Glutamatergic neuron (in vitro differentiated cells): ENCODE measurements at regions not wholly inside any gene's neighbourhood (a gene's known extent, or its start where the extent isn't known, plus 50 kb on each side); places are given as distances from the start of the nearest gene placed in this dataset.

ENCODE experiments used
- DNase-seq: peaks from one replicate; pipeline ENCODE4 v3.0.0; 2022
- H3K27ac Mint-ChIP-seq: one replicate; pipeline ENCODE4 v1.8.0; 2020; ENCODE audit warnings: mild to moderate bottlenecking, mixed read lengths, inconsistent platforms; ENCODE audit not compliant: unreplicated experiment
- H3K27me3 Mint-ChIP-seq: one replicate; pipeline ENCODE4 v1.8.0; 2020; ENCODE audit warnings: mild to moderate bottlenecking, moderate library complexity, mixed read lengths, inconsistent platforms; ENCODE audit not compliant: unreplicated experiment
- H3K36me3 Mint-ChIP-seq: one replicate; pipeline ENCODE4 v1.8.0; 2020; ENCODE audit warnings: mild to moderate bottlenecking, mixed read lengths, inconsistent platforms; ENCODE audit not compliant: unreplicated experiment
- H3K4me1 Mint-ChIP-seq: one replicate; pipeline ENCODE4 v1.8.0; 2020; ENCODE audit warnings: mild to moderate bottlenecking, low read depth, mixed read lengths, inconsistent platforms; ENCODE audit not compliant: unreplicated experiment
- H3K4me3 Mint-ChIP-seq: one replicate; pipeline ENCODE4 v1.8.0; 2020; ENCODE audit warnings: mild to moderate bottlenecking, mixed read lengths, inconsistent platforms; ENCODE audit not compliant: unreplicated experiment
- H3K9me3 Mint-ChIP-seq: one replicate; pipeline ENCODE4 v1.8.0; 2020; ENCODE audit warnings: mild to moderate bottlenecking, moderate library complexity, mixed read lengths, inconsistent platforms; ENCODE audit not compliant: unreplicated experiment
- CTCF ChIP-seq: fragments of 200-600 bp; sonication (generic); IDR thresholded peaks from one replicate; pipeline ENCODE4 v1.5.0; 2021; ENCODE audit not compliant: partially characterized antibody, unreplicated experiment

- TF ChIP-seq CTCF, result no peak
- Mint-ChIP-seq H3K27ac (no peak overlapping the region), H3K4me1 (no peaks in the 10 kb centered on the region), H3K36me3 (no peaks in the 10 kb centered on the region), H3K9me3 (peaks cover 2% of the 10 kb centered on the region), H3K27me3 (peaks cover 3% of the 10 kb centered on the region), H3K4me3 (no peak overlapping the region)
- DNase-seq, result no peak
Measured at GRCh38 chr10:62740885-62741745, 63.4 kb upstream of the ADO start.

DNA sequence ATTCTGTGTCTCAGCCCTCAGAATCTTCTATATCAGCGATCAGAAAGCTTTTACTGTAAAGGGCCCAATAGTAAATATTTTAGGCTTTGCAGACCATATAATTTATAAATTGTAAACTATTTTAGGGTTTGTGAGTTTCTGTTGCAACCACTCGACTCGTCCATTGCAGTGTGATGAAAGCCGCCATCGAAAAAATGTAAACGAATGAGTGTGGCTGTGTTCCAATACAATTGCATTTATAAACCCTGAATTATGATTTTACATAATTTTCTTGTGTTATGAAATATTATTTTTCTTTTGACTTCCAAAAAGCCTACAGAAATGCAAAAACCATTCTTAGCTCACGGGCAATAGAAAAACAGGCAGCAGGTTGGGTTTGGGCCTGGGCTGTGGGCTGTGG, 62.5 kb upstream of the ADO start:
- H3K36me3 Mint-ChIP-seq, result no peaks in the 10 kb centered on the region
- H3K9me3 Mint-ChIP-seq, result peaks cover 2% of the 10 kb centered on the region
- H3K27me3 Mint-ChIP-seq, result peaks cover 3% of the 10 kb centered on the region
- no peak for DNase-seq
- no peaks in the 10 kb centered on the region for H3K4me1 Mint-ChIP-seq
- no peak for TF ChIP-seq CTCF
- no peak overlapping the region for H3K27ac Mint-ChIP-seq
- no peak overlapping the region for H3K4me3 Mint-ChIP-seq

DNA sequence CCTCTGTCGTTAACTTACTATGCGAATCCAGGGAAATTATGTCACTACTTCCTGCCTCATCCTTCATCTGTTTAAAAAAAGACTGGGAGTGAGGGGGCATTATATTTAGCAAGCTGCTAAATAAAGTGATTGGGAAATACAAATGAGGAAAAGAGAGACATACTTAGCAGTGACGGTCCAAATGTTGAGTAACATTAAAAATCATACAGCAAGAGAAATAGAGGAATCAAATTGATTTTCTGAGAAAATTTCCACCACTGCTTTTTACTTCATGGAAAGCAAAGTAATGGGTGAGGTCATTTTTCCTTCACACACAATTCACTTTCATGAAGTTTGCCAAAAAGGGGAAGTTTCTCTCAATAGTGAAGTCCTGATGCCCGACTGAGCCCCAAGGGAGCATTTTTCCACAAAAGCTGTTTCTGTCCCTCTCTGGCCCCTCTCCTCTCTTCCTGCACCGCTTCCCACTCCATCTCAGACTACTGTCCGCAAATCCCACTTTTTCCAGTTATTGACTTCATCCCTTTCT, 61.9 kb upstream of the ADO start:
- peaks cover 2% of the 10 kb centered on the region for H3K9me3 Mint-ChIP-seq
- H3K4me1 Mint-ChIP-seq, result no peaks in the 10 kb centered on the region
- no peak overlapping the region for H3K4me3 Mint-ChIP-seq
- H3K27me3 Mint-ChIP-seq, result peaks cover under 1% of the 10 kb centered on the region
- TF ChIP-seq CTCF, result no peak
- no peaks in the 10 kb centered on the region for H3K36me3 Mint-ChIP-seq
- no peak overlapping the region for H3K27ac Mint-ChIP-seq
- no peak for DNase-seq

GRCh38 chr10:62744136-62744535, 60.4 kb upstream of the ADO start:
- H3K27ac Mint-ChIP-seq, result no peak overlapping the region
- no peaks in the 10 kb centered on the region for H3K27me3 Mint-ChIP-seq
- H3K4me3 Mint-ChIP-seq, result no peak overlapping the region
- no peak for DNase-seq
- H3K4me1 Mint-ChIP-seq, result no peaks in the 10 kb centered on the region
- H3K36me3 Mint-ChIP-seq, result no peaks in the 10 kb centered on the region
- H3K9me3 Mint-ChIP-seq, result no peaks in the 10 kb centered on the region
- no peak for TF ChIP-seq CTCF

- H3K9me3 Mint-ChIP-seq, result no peaks in the 10 kb centered on the region
- H3K4me1 Mint-ChIP-seq, result no peaks in the 10 kb centered on the region
- no peak overlapping the region for H3K27ac Mint-ChIP-seq
- TF ChIP-seq CTCF, result no peak
- no peak overlapping the region for H3K4me3 Mint-ChIP-seq
- no peak for DNase-seq
- no peaks in the 10 kb centered on the region for H3K27me3 Mint-ChIP-seq
- no peaks in the 10 kb centered on the region for H3K36me3 Mint-ChIP-seq
Measured at GRCh38 chr10:62745581-62745980, 58.9 kb upstream of the ADO start.
